Glomerular visceral epithelial cell (primary cell): ENCODE measurements at regions not wholly inside any gene's neighbourhood (a gene's known extent, or its start where the extent isn't known, plus 50 kb on each side); places are given as distances from the start of the nearest gene placed in this dataset.

Source experiments
- DNase-seq: peaks from one replicate; pipeline ENCODE4 v3.0.0-alpha.2; 2016; ENCODE audit errors: extremely low spot score

GRCh38 chr9:126221480-126221879 lies 105.1 kb upstream of the MVB12B start:
- DNase-seq: no peak

- DNase-seq: no peak
Observed at GRCh38 chr9:126222363-126222834, 104.2 kb upstream of the MVB12B start.

- no peak for DNase-seq
Observed at GRCh38 chr9:126222835-126223431, 103.7 kb upstream of the MVB12B start.

- no peak for DNase-seq
Observed at GRCh38 chr9:126223798-126224531, 102.7 kb upstream of the MVB12B start.

- DNase-seq: no peak
Observed at GRCh38 chr9:126225611-126226609, 100.7 kb upstream of the MVB12B start.

GRCh38 chr9:126226991-126227936 lies 99.4 kb upstream of the MVB12B start:
- no peak for DNase-seq

GRCh38 chr9:126228111-126228780 lies 98.4 kb upstream of the MVB12B start:
- no peak for DNase-seq

- DNase-seq: peak; percentile 62
Observed at GRCh38 chr9:126228781-126229444, 97.7 kb upstream of the MVB12B start.

GRCh38 chr9:126229501-126229900 lies 97.1 kb upstream of the MVB12B start:
- DNase-seq: no peak

- no peak for DNase-seq
Observed at GRCh38 chr9:126230692-126231091, 95.9 kb upstream of the MVB12B start.

GRCh38 chr9:126232461-126232860 lies 94.2 kb upstream of the MVB12B start:
- no peak for DNase-seq

- DNase-seq: no peak
Observed at GRCh38 chr9:126233175-126233574, 93.5 kb upstream of the MVB12B start.

- no peak for DNase-seq
Observed at GRCh38 chr9:126233913-126234525, 92.6 kb upstream of the MVB12B start.

GRCh38 chr9:126234681-126235335 lies 91.8 kb upstream of the MVB12B start:
- DNase-seq: no peak

- no peak for DNase-seq
Observed at GRCh38 chr9:126235336-126236243, 91.0 kb upstream of the MVB12B start.

- DNase-seq: no peak
Observed at GRCh38 chr9:126236273-126236672, 90.4 kb upstream of the MVB12B start.

- no peak for DNase-seq
Observed at GRCh38 chr9:126238415-126238814, 88.2 kb upstream of the MVB12B start.

- DNase-seq: no peak
Observed at GRCh38 chr9:126239515-126239914, 87.1 kb upstream of the MVB12B start.
